GM18861 (cell line): ENCODE measurements at regions not wholly inside any gene's neighbourhood (a gene's known extent, or its start where the extent isn't known, plus 50 kb on each side); places are given as distances from the start of the nearest gene placed in this dataset.

Experiments used
- ATAC-seq: cut with Tn5 transposase; IDR thresholded peaks from one replicate; pipeline ENCODE4 v1.9.1; 2021; ENCODE audit not compliant: unreplicated experiment

DNA sequence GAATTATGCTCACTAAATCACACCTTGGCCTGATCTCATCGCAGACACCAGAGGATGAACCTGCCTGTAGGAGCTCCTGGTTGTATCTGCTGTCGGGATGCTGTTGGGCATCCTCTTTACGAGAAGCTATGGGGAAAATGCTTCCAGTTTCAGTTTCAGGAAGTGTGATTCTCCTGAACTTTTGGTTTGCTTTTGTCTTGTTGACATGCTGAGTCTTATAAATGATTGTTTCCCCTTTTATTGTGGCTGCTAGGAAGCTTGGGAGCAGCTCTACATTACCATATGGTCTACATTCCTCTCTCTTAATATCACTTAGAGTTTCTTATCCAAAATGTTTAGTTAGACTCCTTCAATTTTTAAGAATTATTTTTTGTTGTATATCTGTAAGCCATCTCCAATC lies 227.5 kb downstream of the MTX2 start:
- ATAC-seq: no peak

DNA sequence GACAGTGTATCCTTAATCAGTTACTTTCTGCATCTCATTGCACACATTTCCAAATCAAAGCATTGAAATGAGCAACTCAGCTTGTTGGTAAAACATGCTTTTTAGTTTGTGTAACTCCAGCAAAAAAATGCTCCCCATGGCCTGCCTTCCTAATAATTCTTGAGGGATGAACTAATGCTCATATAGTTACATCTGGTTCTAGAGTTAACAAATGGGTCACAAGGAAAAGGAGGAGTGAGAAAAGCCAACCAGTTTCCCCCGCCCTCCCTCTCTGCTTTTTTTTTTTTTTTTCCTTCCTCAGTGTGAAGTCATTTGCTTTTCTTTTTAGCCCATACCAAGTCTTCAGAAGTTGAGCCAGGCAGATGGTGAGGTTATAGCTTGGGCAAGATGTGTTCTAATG lies 231.7 kb downstream of the MTX2 start:
- no peak for ATAC-seq

- no peak for ATAC-seq
These were observed 232.4 kb downstream of the MTX2 start for GRCh38 chr2:176501617-176502016.

DNA sequence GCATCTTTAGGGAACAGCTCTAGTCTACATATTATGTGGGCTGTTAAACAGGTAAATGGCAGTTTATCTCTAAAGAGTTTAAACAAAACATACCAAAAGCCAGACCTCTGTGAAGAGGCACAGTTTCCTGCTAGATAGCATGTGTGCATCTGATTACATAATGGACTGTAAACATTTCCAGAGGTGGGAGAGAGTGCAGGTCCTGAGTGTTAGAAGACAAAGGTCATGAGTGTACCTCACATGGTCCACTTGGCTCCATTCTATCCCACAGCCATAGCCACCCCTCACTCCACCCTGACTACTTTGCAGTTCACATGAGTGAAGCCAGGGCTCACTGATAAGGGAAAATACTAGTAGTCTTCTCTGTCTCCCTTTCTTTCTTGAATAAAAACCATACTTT lies 233.4 kb downstream of the MTX2 start:
- ATAC-seq: no peak

- ATAC-seq: no peak
These were observed 234.5 kb downstream of the MTX2 start for GRCh38 chr2:176503776-176504175.

- ATAC-seq: no peak
These were observed 235.2 kb downstream of the MTX2 start for GRCh38 chr2:176504440-176504839.

GRCh38 chr2:176507786-176508185 lies 238.5 kb downstream of the MTX2 start:
- ATAC-seq: no peak

DNA sequence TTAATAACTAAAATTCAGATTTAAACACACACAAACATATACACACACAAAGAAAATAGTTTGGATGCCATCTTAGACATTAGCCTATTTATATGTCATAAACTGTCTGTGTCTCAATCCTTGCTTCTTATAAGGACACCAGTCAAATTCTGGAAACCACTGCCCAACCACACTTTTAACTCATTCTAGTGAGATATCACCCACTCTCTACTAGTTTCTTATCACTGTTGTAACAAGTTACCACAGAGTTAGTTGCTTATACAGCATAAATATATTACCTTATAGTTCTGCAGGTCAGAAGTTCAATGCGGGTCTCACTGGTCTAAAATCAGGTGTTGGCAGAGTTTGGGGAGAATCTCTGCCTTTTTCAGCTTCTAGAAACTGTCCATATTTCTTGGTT lies 239.1 kb downstream of the MTX2 start:
- no peak for ATAC-seq

DNA sequence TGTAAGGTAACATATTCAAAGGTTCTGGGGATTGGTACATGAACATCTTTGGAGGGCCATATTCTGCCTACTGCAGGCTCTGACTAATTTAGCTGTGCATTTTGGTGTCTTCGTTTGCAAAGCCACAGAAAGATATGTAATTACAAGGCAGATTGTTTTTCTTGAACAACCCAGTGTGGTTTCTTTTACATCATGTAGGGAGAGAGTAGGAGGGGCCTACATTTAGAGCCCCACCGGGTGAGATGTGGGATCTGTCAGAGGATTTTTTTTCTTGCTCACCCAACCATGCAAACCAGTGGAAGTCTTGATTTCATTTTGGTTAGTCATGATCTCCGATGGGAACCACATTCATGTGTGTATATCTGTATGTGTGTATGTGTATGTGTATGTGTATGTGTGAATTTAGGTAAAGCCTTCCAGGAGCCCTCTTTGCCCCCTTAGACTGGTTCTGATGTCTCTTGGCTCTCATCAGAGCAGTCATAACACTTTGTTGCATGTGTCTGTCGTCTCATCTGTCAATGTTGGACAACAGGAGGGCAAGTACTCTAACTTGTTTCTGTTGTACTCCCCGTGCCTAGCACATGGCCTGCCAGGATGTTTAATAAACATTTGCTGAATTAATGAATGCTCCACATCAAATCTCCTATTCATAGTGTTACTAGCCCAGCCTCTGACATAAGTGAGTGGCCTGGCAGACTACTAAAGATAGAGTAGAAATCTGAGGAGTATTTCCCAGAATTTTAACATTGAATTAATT lies 239.9 kb downstream of the MTX2 start:
- no peak for ATAC-seq

DNA sequence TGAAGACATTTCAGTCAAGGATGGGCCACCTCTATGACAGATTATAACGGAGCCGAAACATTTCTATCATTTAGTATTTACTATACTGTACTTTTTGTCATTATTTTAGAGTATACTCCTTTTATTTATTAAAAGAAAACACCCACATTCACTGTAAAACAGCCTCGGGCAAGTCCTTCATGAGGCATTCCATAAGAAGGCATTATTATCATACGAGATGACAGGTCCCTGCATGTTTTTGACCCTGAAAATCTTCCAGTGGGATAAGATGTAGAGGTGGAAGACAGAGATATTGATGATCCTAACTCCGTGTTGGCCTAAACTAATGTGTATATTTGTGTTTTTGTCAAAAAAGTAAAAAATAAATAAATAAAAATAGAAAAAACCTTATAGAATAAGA lies 245.0 kb downstream of the MTX2 start:
- ATAC-seq: no peak

GRCh38 chr2:176514805-176515500 lies 245.7 kb downstream of the MTX2 start:
- no peak for ATAC-seq

DNA sequence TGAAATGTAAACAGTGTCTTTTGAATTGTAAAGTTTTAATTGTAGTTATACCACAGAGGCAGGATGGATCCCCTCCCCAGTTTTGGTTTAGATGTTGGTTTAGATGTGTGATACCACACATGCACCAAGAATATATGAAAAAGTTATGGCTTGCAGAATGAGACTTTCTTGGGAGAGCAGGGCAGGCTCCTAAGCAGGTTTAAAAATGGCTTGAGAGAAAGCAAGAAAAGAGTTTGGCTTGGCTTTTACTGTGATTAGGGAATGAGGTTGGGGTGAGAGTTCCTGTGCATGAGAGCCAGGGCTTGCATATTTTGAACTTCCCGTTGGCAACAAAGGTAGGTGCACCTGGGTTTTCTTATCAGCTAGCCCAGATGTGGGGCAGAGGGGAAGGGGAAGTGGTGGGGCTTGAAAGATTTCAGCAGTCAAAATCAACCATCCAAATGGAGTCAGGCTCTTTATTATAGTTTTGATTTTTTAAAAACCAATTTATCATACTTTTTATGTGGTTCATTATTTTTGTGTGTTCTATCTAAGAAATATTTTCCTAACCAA lies 246.9 kb downstream of the MTX2 start:
- ATAC-seq: no peak

- no peak for ATAC-seq
These were observed 249.6 kb downstream of the MTX2 start for GRCh38 chr2:176518823-176519222.

GRCh38 chr2:176521878-176522670 lies 252.8 kb downstream of the MTX2 start:
- no peak for ATAC-seq

DNA sequence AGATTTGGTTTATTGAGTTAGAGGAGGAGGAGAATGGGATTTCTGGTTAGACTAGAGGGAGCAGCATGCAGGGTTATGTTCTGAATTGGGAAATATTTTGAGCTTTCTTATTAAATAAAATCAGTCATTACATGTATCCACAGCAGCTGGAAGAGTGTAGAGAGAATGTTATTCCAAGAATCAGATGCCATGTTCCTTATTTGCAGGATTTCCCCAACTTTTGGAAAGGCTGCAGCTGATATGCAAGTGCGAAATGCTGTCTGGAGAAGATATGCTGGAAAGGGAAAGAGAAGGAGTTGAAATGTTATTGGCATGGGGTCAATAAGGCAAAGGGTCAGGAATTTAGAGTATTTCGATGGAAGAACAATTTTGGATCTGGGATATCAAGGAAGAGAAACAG lies 255.8 kb downstream of the MTX2 start:
- ATAC-seq: no peak

DNA sequence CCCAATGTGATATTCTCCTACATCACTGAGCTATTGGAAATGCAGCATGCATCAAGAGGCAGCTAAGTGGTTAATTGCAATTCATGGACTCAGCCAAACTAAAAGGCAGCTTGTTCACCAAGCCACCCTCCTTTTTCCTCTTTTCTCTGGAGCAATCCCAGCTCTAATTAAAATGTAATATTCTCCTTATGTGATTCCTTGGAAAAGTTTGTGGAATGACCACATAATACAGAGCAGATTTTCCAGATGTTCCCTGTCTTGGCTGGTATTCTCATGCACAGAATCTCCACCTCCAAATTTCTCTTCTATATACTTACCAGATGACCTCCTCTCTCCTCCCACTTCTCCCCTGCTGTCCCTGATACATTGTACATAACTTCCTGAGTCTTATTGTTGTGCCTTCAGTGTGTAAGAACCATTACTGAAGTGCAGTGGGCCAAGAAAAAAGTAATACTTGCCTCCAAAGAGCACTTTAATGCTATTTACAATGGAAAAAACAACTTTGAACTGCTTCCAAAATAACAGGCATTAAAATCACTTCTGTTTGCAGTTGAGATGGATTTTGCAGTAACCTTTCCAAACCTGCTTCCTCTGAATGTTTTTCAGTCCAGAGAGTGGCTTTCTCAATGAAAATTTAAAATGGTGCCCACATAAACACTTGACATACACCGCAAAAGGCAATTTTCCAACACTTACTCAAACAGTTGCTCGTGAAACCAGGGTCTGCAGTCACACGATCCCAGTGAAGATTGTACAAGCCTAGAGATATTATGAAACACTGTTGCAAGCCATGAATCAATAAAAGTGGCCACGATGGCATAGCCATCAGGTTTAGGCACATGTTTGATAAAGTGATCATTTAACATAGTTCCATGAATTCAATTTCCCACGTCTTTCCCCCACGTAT lies 258.0 kb downstream of the MTX2 start:
- no peak for ATAC-seq

DNA sequence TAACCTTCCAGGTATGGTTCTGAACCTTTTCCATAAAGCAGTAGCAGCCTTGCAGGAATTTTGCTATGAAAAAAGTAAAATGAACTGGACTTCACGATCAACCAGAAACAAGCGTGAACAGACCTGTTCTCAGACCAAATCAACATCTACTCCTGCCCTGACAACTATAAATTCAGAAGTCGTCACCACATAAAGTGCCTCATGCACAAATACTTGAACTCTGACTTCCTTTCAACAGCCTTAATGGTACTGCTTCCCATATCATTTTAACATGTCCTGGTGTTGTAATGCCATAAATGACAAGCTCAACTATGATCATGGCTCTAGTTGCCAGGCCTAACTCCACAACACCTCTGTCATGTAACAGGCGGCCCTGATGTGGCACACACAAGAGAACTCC lies 262.4 kb downstream of the MTX2 start:
- no peak for ATAC-seq

DNA sequence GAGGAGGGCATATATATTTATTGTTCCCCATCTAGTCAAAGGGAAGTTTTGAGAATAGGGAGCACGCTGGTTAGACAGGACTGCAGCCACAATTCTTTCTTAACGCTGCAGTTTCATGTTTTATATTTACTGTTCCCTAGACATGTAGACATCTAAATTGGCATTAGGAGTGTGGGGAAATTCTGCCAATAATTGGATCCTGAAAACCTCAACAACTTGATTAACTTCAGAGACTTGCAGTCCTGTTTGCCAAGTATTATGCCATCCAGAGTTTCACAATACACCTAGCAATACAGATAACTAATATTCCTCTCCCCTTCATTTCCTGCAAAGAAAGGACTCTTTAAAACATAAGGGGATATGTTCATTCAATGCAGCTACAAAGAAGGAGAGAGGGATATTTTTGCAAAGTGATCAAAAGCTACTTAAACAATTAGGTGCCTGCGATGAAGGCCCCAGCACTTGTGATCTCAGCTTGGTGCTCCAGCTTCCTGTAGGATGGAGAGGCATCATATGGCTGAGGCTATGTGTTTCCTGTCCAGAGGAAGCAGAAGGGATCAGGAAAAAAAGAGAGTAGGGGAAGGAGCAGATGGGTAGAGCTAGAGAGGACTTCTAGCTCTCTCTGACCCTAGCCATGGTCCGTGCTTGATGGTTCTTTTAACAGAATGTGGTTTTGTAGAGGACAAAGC lies 264.4 kb downstream of the MTX2 start:
- ATAC-seq: no peak

DNA sequence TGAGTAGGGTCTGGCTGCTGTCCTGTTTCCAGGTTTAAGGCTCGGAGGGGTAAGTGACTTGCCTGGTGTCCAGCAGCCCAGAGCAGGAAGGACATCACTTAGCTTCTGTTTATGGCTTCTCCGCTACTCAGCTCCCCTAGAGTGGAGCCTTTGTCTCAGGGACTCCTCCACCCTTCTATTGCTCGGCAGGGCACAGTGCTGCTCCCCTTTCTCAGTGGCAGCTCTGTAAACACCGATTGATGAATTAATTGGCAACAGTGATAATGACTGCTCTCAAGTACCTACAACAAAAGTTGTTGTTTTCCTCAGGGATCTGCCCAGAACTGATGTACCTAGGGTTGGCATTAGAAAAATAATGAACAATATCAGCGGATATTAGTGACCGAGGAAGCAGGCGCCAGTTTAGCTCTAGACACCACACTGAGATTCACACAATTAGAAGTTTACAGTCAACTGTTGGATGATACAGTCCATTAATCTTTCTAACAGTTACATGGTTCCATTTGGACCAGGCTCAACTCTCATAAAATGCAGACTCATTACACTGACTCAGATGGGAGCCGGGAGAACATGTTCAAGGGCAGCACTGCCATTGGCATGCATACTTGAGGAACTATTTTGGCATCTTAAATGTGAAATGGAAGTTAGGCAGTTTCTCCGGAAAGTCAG lies 265.7 kb downstream of the MTX2 start:
- no peak for ATAC-seq
